Heart left ventricle (tissue), 13 donors: ENCODE measurements at regions not wholly inside any gene's neighbourhood (a gene's known extent, or its start where the extent isn't known, plus 50 kb on each side); places are given as distances from the start of the nearest gene placed in this dataset.

Source experiments
- CTCF ChIP-seq, 12 donors: fragments of 200-600 bp; sonication (generic) in 4 of 12; IDR thresholded peaks; one replicate each; pipeline versions ENCODE4 v1.5.0 to v1.8.0; 2018 to 2022; ENCODE audit warnings: antibody characterized with exemption in 12 of 12, mild to moderate bottlenecking in 5 of 12
- POLR2A ChIP-seq, 2 donors: fragments of 450-650 bp; IDR thresholded peaks; one replicate each; pipeline ENCODE4 v1.6.1; 2017; ENCODE audit warnings: antibody characterized with exemption in 2 of 2, mild to moderate bottlenecking in 2 of 2, moderate library complexity in 2 of 2
- donor health status: ischemic (EF 13 %, LVEDD 7.1; RV severe dilation, severe dysfunction).
- donor health status: DM: no; HTN: yes; CAD: no.
- donor health status: DM: no; HTN: no; CAD: no.
- donor health status: ischemic (EF 25% LVEDD 6.9; RV normal size, moderate dysfunction).
- donor health status: ischemic (EF 25% LVEDD 5.7; RV mildly dilated, moderate dysfunction).
- donor health status: ischemic (EF 35%, LVEDD 5.7; RV mildly dilated, moderate dysfunction).
- donor health status: nonischemic (EF 11% LVEDD 7.7; RV severe dilation, severe dysfunction).
- donor health status: DM: yes; HTN: yes; CAD: no.
- donor health status: PGD.
- donor health status: ischemic (EF 29% LVEDD 5.4; RV normal size, mild dysfunction).
- donor health status: nonischemic (EF 23%, LVEDD 6.1; RV moderate dilation, normal function).

- no peak for TF ChIP-seq CTCF (IDR thresholded peaks at IDR 0.05)
- TF ChIP-seq POLR2A (IDR thresholded peaks at IDR 0.05) = no peak
Measured at GRCh38 chr10:78969719-78970118, 99.0 kb upstream of the ZMIZ1 start.
